Psoas muscle (tissue), 7 donors: ENCODE measurements at regions not wholly inside any gene's neighbourhood (a gene's known extent, or its start where the extent isn't known, plus 50 kb on each side); places are given as distances from the start of the nearest gene placed in this dataset.

Experiments used
- ATAC-seq, 4 donors: fragments of 200-7000 bp; cut with Tn5 transposase; one replicate each; pipeline ENCODE4 v1.9.1; 2020; ENCODE audit warnings: moderate library complexity in 3 of 4, mild to moderate bottlenecking in 2 of 4
- DNase-seq, 2 donors: peaks; one replicate each; pipeline ENCODE4 v3.0.0-alpha.2; 2020
- H3K27ac ChIP-seq: fragments of 200-600 bp; one replicate; pipeline ENCODE4 v1.8.0; 2022
- H3K27me3 ChIP-seq, 3 donors: fragments of 200-600 bp in 1 of 3; one replicate each; pipeline versions ENCODE4 v1.6.1 to v1.8.0; 2013 to 2022; ENCODE audit warnings: low read length in 2 of 3, mild to moderate bottlenecking in 2 of 3, moderate library complexity in 1 of 3; ENCODE audit not compliant: insufficient read depth in 3 of 3
- H3K36me3 ChIP-seq, 2 donors: fragments of 200-600 bp in 1 of 2; one replicate each; pipeline versions ENCODE4 v1.6.1 to v1.8.0; 2013 to 2022; ENCODE audit warnings: low read depth in 1 of 2, mild to moderate bottlenecking in 1 of 2, moderate library complexity in 1 of 2; ENCODE audit not compliant: insufficient read depth in 1 of 2
- H3K4me1 ChIP-seq: fragments of 200-600 bp; one replicate; pipeline ENCODE4 v1.8.0; 2022
- H3K4me3 ChIP-seq: fragments of 200-600 bp; one replicate; pipeline ENCODE4 v1.8.0; 2022; ENCODE audit warnings: mild to moderate bottlenecking
- H3K9me3 ChIP-seq: fragments of 200-600 bp; one replicate; pipeline ENCODE4 v1.8.0; 2022
- WGBS, 3 donors: extraction: QIAGEN DNeasy Blood & Tissue Kit; methylation state at CpG; one replicate each; pipeline versions ENCODE4 v1.1.6 to v1.1.7; 2013; 5-methylcytosine and 5-hydroxymethylcytosine counted together
- intact Hi-C, 2 donors: fragments of 100-400 bp; cut with DNase I; formaldehyde crosslinking; loops; one replicate each; pipeline versions ENCODE4 v1.11.0 to v1.14.2; 2022
- TF ChIP-seq, protein P1 (sequence below): fragments of 200-600 bp; IDR thresholded peaks from one replicate; pipeline ENCODE4 v1.8.0; 2022; ENCODE audit warnings: antibody characterized with exemption
- donor health status: healthy with polysubstance abuse.
- donor health status: DM: no; HTN: no; CAD: no; lungs with moderate emphysema.
- donor health status: Bipolar disorder and iron deficiency.
- donor health status: healthy.
- donor health status: DM: yes; HTN: yes; CAD: no.
- donor health status: DM: no; HTN: no; CAD: no.
- donor health status: DM: yes; HTN: yes; CAD: no.

- 86 to 89% (median 89%) methylated on average over 6 of the region's 6 CpGs for WGBS, 3 donors
- H3K4me1 ChIP-seq = no peaks in the 10 kb centered on the region
- H3K27ac ChIP-seq = no peak overlapping the region
- no peak overlapping the region for H3K4me3 ChIP-seq
- intact Hi-C loops = no loop called here
- TF ChIP-seq, protein P1, sequence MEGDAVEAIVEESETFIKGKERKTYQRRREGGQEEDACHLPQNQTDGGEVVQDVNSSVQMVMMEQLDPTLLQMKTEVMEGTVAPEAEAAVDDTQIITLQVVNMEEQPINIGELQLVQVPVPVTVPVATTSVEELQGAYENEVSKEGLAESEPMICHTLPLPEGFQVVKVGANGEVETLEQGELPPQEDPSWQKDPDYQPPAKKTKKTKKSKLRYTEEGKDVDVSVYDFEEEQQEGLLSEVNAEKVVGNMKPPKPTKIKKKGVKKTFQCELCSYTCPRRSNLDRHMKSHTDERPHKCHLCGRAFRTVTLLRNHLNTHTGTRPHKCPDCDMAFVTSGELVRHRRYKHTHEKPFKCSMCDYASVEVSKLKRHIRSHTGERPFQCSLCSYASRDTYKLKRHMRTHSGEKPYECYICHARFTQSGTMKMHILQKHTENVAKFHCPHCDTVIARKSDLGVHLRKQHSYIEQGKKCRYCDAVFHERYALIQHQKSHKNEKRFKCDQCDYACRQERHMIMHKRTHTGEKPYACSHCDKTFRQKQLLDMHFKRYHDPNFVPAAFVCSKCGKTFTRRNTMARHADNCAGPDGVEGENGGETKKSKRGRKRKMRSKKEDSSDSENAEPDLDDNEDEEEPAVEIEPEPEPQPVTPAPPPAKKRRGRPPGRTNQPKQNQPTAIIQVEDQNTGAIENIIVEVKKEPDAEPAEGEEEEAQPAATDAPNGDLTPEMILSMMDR = no peak
- no peaks in the 10 kb centered on the region for H3K27me3 ChIP-seq
- no peaks in the 10 kb centered on the region for H3K9me3 ChIP-seq
- no peak for ATAC-seq
- DNase-seq = no peak
- no peaks in the 10 kb centered on the region for H3K36me3 ChIP-seq
Measured at GRCh38 chr10:8544500-8544899, 490.0 kb downstream of the GATA3 start.

DNA sequence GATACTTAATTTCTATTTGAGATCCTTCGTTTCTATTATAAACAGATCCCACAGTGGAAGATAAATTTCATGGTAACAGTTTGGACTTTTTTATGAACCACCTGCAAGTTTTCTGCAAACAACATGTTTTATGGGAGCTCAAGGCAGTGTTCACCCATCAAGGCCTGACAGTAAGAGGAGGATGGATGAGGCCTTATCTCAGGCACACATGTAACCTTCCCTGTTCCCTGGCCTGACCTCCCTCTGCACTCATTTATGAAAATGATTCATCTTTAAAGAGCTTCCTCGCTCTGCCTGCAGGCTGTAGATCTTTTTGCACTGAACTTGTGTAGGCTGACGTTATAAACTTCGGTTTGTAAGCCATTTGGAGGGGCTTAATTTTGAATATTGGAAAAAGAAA lies 500.1 kb downstream of the GATA3 start:
- no peaks in the 10 kb centered on the region for H3K9me3 ChIP-seq
- H3K4me1 ChIP-seq = no peaks in the 10 kb centered on the region
- WGBS, 3 donors = 55 to 64% (median 63%) methylated on average over 4 of the region's 4 CpGs
- no peaks in the 10 kb centered on the region for H3K36me3 ChIP-seq
- H3K27me3 ChIP-seq = no peaks in the 10 kb centered on the region
- H3K4me3 ChIP-seq = no peak overlapping the region
- intact Hi-C loops = no loop called here
- ATAC-seq (no peak), DNase-seq (no peak)
- H3K27ac ChIP-seq = no peak overlapping the region
- TF ChIP-seq, protein P1 = no peak

DNA sequence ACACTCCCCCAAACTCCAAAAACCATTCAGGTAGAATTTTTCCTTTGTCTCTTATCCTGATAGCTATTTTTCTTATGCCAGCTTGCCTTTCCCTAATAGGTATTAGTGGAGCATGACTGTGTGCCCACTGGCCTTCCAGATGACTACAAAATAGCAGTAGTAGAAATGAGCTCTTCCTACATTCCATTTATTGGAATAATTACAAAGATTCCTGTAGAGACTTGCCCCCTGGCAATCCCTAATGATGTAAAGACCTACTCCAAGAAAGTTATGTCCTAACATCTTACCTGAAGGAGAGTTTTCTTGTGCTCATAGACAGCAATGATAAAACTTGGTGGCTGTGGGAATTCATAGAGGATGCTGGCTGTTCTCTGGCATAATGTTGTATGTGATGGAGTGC lies 501.8 kb downstream of the GATA3 start:
- Histone ChIP-seq H3K9me3 (no peaks in the 10 kb centered on the region), H3K27me3 (no peaks in the 10 kb centered on the region), H3K4me3 (no peak overlapping the region), H3K4me1 (no peaks in the 10 kb centered on the region), H3K27ac (no peak overlapping the region), H3K36me3 (no peaks in the 10 kb centered on the region)
- no peak for DNase-seq
- TF ChIP-seq, protein P1 = no peak
- ATAC-seq = no peak
- intact Hi-C loops = no loop called here

DNA sequence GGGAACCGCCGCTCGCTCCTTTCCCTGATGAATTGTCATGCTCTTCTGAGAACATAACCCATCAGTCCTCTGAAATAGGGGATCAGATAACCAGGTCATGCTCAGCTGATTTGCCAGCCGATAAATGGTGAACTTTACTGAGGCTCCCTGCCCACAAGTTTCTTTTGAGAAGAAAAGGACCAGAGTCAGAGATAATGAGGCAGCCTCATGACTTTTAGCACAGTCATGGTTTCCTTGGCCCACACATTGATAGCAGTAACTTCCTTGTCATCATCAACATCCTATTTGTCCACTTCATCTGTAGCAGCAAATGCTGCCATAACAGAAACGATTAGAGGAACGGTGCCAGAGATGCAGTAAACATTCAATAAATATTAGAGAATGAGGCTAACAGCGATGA lies 509.0 kb downstream of the GATA3 start:
- Histone ChIP-seq H3K9me3 (no peaks in the 10 kb centered on the region), H3K4me3 (no peak overlapping the region), H3K27ac (no peak overlapping the region), H3K4me1 (no peaks in the 10 kb centered on the region), H3K36me3 (no peaks in the 10 kb centered on the region), H3K27me3 (peaks cover 0 to 2% (median 0%) of the 10 kb centered on the region in 3 donors)
- intact Hi-C loops = no loop called here
- TF ChIP-seq, protein P1 = no peak
- ATAC-seq (no peak), DNase-seq (no peak)
- 54 to 70% (median 56%) methylated on average over 7 of the region's 7 CpGs for WGBS, 3 donors

DNA sequence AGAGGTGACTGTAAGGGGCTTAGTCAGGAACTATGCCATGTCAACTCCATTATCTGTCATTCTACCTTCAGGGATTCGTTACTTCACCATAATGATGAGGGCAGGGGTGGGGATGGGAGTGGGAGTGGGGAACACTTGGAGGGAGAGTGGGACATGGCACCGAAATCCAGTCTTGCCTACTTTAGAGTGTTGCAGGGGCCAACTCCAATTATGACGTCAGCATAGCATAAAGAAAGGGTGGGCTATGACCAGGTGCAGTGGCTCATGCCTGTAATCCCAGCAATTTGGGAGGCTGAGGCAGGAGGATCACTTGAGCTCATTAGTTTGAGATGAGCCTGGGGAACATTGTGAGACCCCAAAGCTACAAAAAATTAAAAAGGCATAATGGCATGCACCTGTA lies 512.2 kb downstream of the GATA3 start:
- TF ChIP-seq, protein P1 = no peak
- Histone ChIP-seq H3K4me1 (no peaks in the 10 kb centered on the region), H3K27ac (no peak overlapping the region), H3K36me3 (no peaks in the 10 kb centered on the region), H3K4me3 (no peak overlapping the region), H3K27me3 (peaks cover 0 to 5% (median 0%) of the 10 kb centered on the region in 3 donors), H3K9me3 (no peaks in the 10 kb centered on the region)
- intact Hi-C loops = no loop called here
- DNase-seq (no peak), ATAC-seq (no peak)
- WGBS, 3 donors = 70 to 82% (median 71%) methylated on average over 3 of the region's 3 CpGs
